SK-N-SH treated with all-trans-retinoic acid at 6 μM for 48 hours (cell line): ENCODE measurements at regions not wholly inside any gene's neighbourhood (a gene's known extent, or its start where the extent isn't known, plus 50 kb on each side); places are given as distances from the start of the nearest gene placed in this dataset.

Experiments
- ATAC-seq: fragments of 200-7000 bp; cut with Tn5 transposase; 3 replicates; pipeline ENCODE4 v1.9.1; 2020; ENCODE audit warnings: mild to moderate bottlenecking, moderate library complexity
- ARNTL ChIP-seq: fragments of 450-650 bp; formaldehyde crosslinking; IDR thresholded peaks from 2 replicates; pipeline ENCODE4 v1.5.0; 2020; ENCODE audit warnings: low read depth, mild to moderate bottlenecking, moderate library complexity, borderline replicate concordance
- CSDC2 ChIP-seq: fragments of 250-450 bp; sonication (Bioruptor Pico); IDR thresholded peaks from 2 replicates; pipeline ENCODE4 v1.5.0; 2020; ENCODE audit warnings: mild to moderate bottlenecking, moderate library complexity
- ESRRG ChIP-seq: fragments of 250-450 bp; sonication (Bioruptor Pico); IDR thresholded peaks from 2 replicates; pipeline ENCODE4 v1.6.1; 2021; ENCODE audit warnings: mild to moderate bottlenecking
- GLIS3 ChIP-seq: fragments of 250-450 bp; sonication (Bioruptor Pico); IDR thresholded peaks from 2 replicates; pipeline ENCODE4 v1.5.0; 2020; ENCODE audit warnings: mild to moderate bottlenecking, moderate library complexity
- ISL1 ChIP-seq: fragments of 250-450 bp; sonication (Bioruptor Pico); IDR thresholded peaks from 2 replicates; pipeline ENCODE4 v2.1.2; 2022; ENCODE audit warnings: mild to moderate bottlenecking, moderate library complexity
- OSR1 ChIP-seq: fragments of 250-450 bp; sonication (Bioruptor Pico); IDR thresholded peaks from 2 replicates; pipeline ENCODE4 v1.8.0; 2022; ENCODE audit warnings: moderate library complexity, mild to moderate bottlenecking, inconsistent platforms
- POU6F1 ChIP-seq: fragments of 250-450 bp; sonication (Bioruptor Pico); IDR thresholded peaks from 2 replicates; pipeline ENCODE4 v1.8.0; 2021; ENCODE audit warnings: low read depth, mild to moderate bottlenecking, moderate library complexity, borderline replicate concordance
- PPARA ChIP-seq: fragments of 250-450 bp; sonication (Bioruptor Pico); IDR thresholded peaks from 2 replicates; pipeline ENCODE4 v1.5.0; 2020; ENCODE audit warnings: mild to moderate bottlenecking, borderline replicate concordance
- RARB ChIP-seq: fragments of 250-450 bp; sonication (Bioruptor Pico); IDR thresholded peaks from 2 replicates; pipeline ENCODE4 v1.8.0; 2021; ENCODE audit warnings: mild to moderate bottlenecking, moderate library complexity
- SNAI2 ChIP-seq: fragments of 250-450 bp; sonication (Bioruptor Pico); IDR thresholded peaks from 2 replicates; pipeline ENCODE4 v1.5.0; 2020; ENCODE audit warnings: mild to moderate bottlenecking, moderate library complexity
- TCF4 ChIP-seq: fragments of 250-450 bp; sonication (Bioruptor Pico); IDR thresholded peaks from 2 replicates; pipeline ENCODE4 v1.8.0; 2021; ENCODE audit warnings: mild to moderate bottlenecking, moderate library complexity, borderline replicate concordance
- TOX ChIP-seq: fragments of 250-450 bp; sonication (Bioruptor Pico); IDR thresholded peaks from 2 replicates; pipeline ENCODE4 v1.8.0; 2021; ENCODE audit warnings: mild to moderate bottlenecking, moderate library complexity, borderline replicate concordance
- TSHZ2 ChIP-seq: fragments of 250-450 bp; sonication (Bioruptor Pico); IDR thresholded peaks from 2 replicates; pipeline ENCODE4 v1.5.0; 2020; ENCODE audit warnings: mild to moderate bottlenecking, moderate library complexity
- ZFP3 ChIP-seq: fragments of 250-450 bp; sonication (Bioruptor Pico); IDR thresholded peaks from 2 replicates; pipeline ENCODE4 v1.5.0; 2020; ENCODE audit warnings: mild to moderate bottlenecking, moderate library complexity
- ZFP30 ChIP-seq: fragments of 450-650 bp; formaldehyde crosslinking; IDR thresholded peaks from 2 replicates; pipeline ENCODE4 v1.5.0; 2022; ENCODE audit warnings: mild to moderate bottlenecking, moderate library complexity
- ZNF565 ChIP-seq: fragments of 450-650 bp; formaldehyde crosslinking; conservative IDR thresholded peaks from 2 replicates; pipeline ENCODE4 v1.5.0; 2020; ENCODE audit warnings: low read depth, mild to moderate bottlenecking, moderate library complexity
- ZNF70 ChIP-seq: fragments of 450-650 bp; formaldehyde crosslinking; IDR thresholded peaks from 2 replicates; pipeline ENCODE4 v1.5.0; 2020; ENCODE audit warnings: mild to moderate bottlenecking, moderate library complexity
- ZNF8 ChIP-seq: fragments of 450-650 bp; formaldehyde crosslinking; IDR thresholded peaks from 2 replicates; pipeline ENCODE4 v1.5.0; 2020; ENCODE audit warnings: mild to moderate bottlenecking, moderate library complexity
- TF ChIP-seq, protein P1 (sequence below): fragments of 250-450 bp; sonication (Bioruptor Pico); IDR thresholded peaks from 2 replicates; pipeline ENCODE4 v1.5.1; 2020; ENCODE audit warnings: low read depth, mild to moderate bottlenecking, moderate library complexity
- TF ChIP-seq, protein P2 (sequence below): fragments of 250-450 bp; sonication (Bioruptor Pico); IDR thresholded peaks from 2 replicates; pipeline ENCODE4 v1.5.1; 2021; ENCODE audit warnings: mild to moderate bottlenecking, moderate library complexity

GRCh38 chr9:7367726-7368125 lies 431.9 kb downstream of the DMAC1 start:
- TF ChIP-seq ESRRG (CRISPR knock-in tag): no peak
- TF ChIP-seq TSHZ2 (CRISPR knock-in tag): no peak
- no peak for TF ChIP-seq CSDC2
- TF ChIP-seq ZFP3 (CRISPR knock-in tag): no peak
- TF ChIP-seq SNAI2 (CRISPR knock-in tag): no peak
- TF ChIP-seq TOX (CRISPR knock-in tag): no peak
- TF ChIP-seq POU6F1 (CRISPR knock-in tag): no peak
- no peak for TF ChIP-seq TCF4 (CRISPR knock-in tag)
- TF ChIP-seq, protein P1, sequence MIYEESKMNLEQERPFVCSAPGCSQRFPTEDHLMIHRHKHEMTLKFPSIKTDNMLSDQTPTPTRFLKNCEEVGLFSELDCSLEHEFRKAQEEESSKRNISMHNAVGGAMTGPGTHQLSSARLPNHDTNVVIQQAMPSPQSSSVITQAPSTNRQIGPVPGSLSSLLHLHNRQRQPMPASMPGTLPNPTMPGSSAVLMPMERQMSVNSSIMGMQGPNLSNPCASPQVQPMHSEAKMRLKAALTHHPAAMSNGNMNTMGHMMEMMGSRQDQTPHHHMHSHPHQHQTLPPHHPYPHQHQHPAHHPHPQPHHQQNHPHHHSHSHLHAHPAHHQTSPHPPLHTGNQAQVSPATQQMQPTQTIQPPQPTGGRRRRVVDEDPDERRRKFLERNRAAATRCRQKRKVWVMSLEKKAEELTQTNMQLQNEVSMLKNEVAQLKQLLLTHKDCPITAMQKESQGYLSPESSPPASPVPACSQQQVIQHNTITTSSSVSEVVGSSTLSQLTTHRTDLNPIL (CRISPR knock-in tag): no peak
- TF ChIP-seq ZFP30 (CRISPR knock-in tag): no peak
- TF ChIP-seq, protein P2, sequence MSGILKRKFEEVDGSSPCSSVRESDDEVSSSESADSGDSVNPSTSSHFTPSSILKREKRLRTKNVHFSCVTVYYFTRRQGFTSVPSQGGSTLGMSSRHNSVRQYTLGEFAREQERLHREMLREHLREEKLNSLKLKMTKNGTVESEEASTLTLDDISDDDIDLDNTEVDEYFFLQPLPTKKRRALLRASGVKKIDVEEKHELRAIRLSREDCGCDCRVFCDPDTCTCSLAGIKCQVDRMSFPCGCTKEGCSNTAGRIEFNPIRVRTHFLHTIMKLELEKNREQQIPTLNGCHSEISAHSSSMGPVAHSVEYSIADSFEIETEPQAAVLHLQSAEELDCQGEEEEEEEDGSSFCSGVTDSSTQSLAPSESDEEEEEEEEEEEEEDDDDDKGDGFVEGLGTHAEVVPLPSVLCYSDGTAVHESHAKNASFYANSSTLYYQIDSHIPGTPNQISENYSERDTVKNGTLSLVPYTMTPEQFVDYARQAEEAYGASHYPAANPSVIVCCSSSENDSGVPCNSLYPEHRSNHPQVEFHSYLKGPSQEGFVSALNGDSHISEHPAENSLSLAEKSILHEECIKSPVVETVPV: no peak
- no peak for TF ChIP-seq GLIS3
- no peak for TF ChIP-seq PPARA (CRISPR knock-in tag)
- no peak for TF ChIP-seq RARB (CRISPR knock-in tag)
- no peak for TF ChIP-seq ISL1 (CRISPR knock-in tag)
- TF ChIP-seq ZNF565 (CRISPR knock-in tag): no peak
- TF ChIP-seq ZNF8 (CRISPR knock-in tag): no peak
- no peak for TF ChIP-seq OSR1 (CRISPR knock-in tag)
- TF ChIP-seq ARNTL (CRISPR knock-in tag): no peak
- no peak for TF ChIP-seq ZNF70 (CRISPR knock-in tag)
- peak; percentile 26; the same call in 2 of the 3 replicates for ATAC-seq

- TF ChIP-seq, protein P2: no peak
- no peak for TF ChIP-seq PPARA (CRISPR knock-in tag)
- no peak for TF ChIP-seq TCF4 (CRISPR knock-in tag)
- no peak for TF ChIP-seq RARB (CRISPR knock-in tag)
- no peak for TF ChIP-seq GLIS3
- TF ChIP-seq ESRRG (CRISPR knock-in tag): no peak
- no peak for TF ChIP-seq ZNF565 (CRISPR knock-in tag)
- no peak for TF ChIP-seq ZFP30 (CRISPR knock-in tag)
- TF ChIP-seq ZFP3 (CRISPR knock-in tag): no peak
- TF ChIP-seq POU6F1 (CRISPR knock-in tag): no peak
- TF ChIP-seq ZNF70 (CRISPR knock-in tag): no peak
- TF ChIP-seq ARNTL (CRISPR knock-in tag): no peak
- peak; percentile 8; the same call in 2 of the 3 replicates for ATAC-seq
These were observed 433.5 kb downstream of the DMAC1 start for GRCh38 chr9:7366121-7366520.
